ENCODE measurements at regions not wholly inside any gene's neighbourhood (a gene's known extent, or its start where the extent isn't known, plus 50 kb on each side); places are given as distances from the start of the nearest gene placed in this dataset.

DNA sequence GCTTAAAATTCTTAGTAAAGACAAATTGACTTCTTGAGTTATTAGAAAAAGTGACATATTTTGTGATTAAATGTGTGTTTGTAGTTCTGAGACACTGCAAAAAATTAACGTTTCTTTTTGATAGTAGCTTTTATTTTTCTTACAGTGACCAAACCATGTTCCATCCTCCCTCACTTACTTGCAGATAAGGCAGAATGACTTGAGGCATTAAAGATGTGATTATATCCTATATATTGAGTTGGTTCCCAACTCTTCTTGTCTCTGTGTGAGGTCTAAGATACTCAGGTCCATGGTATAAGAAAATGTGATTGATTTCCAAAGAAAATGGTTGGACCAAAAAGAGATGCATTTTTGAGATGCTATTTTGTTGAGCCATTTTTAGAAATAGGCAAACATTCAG lies 238.3 kb upstream of the NR2F2 start:
- H4K20me1 ChIP-seq (ENCODE audit: insufficient read depth, low read length): no peaks in the 10 kb centered on the region
- H3K27ac ChIP-seq (ENCODE audit: extremely low read length, insufficient read depth, low read length): no peak overlapping the region
- ATAC-seq (no peak), FAIRE-seq (no peak), DNase-seq (ENCODE audit: low spot score) (no peak)
- H3K4me1 ChIP-seq (ENCODE audit: insufficient read depth, low read length): no peaks in the 10 kb centered on the region
- TF ChIP-seq, protein P1, sequence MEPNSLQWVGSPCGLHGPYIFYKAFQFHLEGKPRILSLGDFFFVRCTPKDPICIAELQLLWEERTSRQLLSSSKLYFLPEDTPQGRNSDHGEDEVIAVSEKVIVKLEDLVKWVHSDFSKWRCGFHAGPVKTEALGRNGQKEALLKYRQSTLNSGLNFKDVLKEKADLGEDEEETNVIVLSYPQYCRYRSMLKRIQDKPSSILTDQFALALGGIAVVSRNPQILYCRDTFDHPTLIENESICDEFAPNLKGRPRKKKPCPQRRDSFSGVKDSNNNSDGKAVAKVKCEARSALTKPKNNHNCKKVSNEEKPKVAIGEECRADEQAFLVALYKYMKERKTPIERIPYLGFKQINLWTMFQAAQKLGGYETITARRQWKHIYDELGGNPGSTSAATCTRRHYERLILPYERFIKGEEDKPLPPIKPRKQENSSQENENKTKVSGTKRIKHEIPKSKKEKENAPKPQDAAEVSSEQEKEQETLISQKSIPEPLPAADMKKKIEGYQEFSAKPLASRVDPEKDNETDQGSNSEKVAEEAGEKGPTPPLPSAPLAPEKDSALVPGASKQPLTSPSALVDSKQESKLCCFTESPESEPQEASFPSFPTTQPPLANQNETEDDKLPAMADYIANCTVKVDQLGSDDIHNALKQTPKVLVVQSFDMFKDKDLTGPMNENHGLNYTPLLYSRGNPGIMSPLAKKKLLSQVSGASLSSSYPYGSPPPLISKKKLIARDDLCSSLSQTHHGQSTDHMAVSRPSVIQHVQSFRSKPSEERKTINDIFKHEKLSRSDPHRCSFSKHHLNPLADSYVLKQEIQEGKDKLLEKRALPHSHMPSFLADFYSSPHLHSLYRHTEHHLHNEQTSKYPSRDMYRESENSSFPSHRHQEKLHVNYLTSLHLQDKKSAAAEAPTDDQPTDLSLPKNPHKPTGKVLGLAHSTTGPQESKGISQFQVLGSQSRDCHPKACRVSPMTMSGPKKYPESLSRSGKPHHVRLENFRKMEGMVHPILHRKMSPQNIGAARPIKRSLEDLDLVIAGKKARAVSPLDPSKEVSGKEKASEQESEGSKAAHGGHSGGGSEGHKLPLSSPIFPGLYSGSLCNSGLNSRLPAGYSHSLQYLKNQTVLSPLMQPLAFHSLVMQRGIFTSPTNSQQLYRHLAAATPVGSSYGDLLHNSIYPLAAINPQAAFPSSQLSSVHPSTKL (CRISPR knock-in tag; IDR thresholded peaks at IDR 0.05): no peak
- TF ChIP-seq, protein P2, sequence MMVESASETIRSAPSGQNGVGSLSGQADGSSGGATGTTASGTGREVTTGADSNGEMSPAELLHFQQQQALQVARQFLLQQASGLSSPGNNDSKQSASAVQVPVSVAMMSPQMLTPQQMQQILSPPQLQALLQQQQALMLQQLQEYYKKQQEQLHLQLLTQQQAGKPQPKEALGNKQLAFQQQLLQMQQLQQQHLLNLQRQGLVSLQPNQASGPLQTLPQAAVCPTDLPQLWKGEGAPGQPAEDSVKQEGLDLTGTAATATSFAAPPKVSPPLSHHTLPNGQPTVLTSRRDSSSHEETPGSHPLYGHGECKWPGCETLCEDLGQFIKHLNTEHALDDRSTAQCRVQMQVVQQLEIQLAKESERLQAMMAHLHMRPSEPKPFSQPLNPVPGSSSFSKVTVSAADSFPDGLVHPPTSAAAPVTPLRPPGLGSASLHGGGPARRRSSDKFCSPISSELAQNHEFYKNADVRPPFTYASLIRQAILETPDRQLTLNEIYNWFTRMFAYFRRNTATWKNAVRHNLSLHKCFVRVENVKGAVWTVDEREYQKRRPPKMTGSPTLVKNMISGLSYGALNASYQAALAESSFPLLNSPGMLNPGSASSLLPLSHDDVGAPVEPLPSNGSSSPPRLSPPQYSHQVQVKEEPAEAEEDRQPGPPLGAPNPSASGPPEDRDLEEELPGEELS (CRISPR knock-in tag; IDR thresholded peaks at IDR 0.05): no peak
- no peak for TF ChIP-seq ZNF260 (CRISPR knock-in tag; IDR thresholded peaks at IDR 0.05; ENCODE audit: borderline replicate concordance, low read depth)
- TF ChIP-seq, protein P3, sequence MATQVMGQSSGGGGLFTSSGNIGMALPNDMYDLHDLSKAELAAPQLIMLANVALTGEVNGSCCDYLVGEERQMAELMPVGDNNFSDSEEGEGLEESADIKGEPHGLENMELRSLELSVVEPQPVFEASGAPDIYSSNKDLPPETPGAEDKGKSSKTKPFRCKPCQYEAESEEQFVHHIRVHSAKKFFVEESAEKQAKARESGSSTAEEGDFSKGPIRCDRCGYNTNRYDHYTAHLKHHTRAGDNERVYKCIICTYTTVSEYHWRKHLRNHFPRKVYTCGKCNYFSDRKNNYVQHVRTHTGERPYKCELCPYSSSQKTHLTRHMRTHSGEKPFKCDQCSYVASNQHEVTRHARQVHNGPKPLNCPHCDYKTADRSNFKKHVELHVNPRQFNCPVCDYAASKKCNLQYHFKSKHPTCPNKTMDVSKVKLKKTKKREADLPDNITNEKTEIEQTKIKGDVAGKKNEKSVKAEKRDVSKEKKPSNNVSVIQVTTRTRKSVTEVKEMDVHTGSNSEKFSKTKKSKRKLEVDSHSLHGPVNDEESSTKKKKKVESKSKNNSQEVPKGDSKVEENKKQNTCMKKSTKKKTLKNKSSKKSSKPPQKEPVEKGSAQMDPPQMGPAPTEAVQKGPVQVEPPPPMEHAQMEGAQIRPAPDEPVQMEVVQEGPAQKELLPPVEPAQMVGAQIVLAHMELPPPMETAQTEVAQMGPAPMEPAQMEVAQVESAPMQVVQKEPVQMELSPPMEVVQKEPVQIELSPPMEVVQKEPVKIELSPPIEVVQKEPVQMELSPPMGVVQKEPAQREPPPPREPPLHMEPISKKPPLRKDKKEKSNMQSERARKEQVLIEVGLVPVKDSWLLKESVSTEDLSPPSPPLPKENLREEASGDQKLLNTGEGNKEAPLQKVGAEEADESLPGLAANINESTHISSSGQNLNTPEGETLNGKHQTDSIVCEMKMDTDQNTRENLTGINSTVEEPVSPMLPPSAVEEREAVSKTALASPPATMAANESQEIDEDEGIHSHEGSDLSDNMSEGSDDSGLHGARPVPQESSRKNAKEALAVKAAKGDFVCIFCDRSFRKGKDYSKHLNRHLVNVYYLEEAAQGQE (IDR thresholded peaks at IDR 0.05; ENCODE audit: borderline replicate concordance in 1 of 2, low read depth in 1 of 2, low read length in 2 of 2): no peak
- TF ChIP-seq NR2C2 (CRISPR knock-in tag; IDR thresholded peaks at IDR 0.05; ENCODE audit: borderline replicate concordance): no peak
- TF ChIP-seq ZFP90 (CRISPR knock-in tag; IDR thresholded peaks at IDR 0.05; ENCODE audit: borderline replicate concordance): no peak
- no peak for TF ChIP-seq NAIF1 (CRISPR knock-in tag; IDR thresholded peaks at IDR 0.05; ENCODE audit: borderline replicate concordance)
- TF ChIP-seq NFATC3 (CRISPR knock-in tag; IDR thresholded peaks at IDR 0.05): no peak
- TF ChIP-seq TAF15 (IDR thresholded peaks at IDR 0.05; ENCODE audit: low read depth, low read length, poor library complexity, severe bottlenecking): no peak
- TF ChIP-seq HNRNPL (IDR thresholded peaks at IDR 0.05; ENCODE audit: low read depth, low read length): no peak
- TF ChIP-seq RELA (CRISPR knock-in tag; IDR thresholded peaks at IDR 0.05): no peak
- TF ChIP-seq PHF21A (CRISPR knock-in tag; IDR thresholded peaks at IDR 0.05): no peak
- no peak for TF ChIP-seq ZNF552 (CRISPR knock-in tag; IDR thresholded peaks at IDR 0.05; ENCODE audit: borderline replicate concordance)
- ChIA-PET CTCF (ENCODE audit: low intra/inter-chr PET ratio, low total read pairs) (no interaction called here), POLR2A (no interaction called here)
- no peaks in the 10 kb centered on the region for H3K9me3 ChIP-seq (ENCODE audit: low read length)
- H3K27me3 ChIP-seq (ENCODE audit: control insufficient read depth in 1 of 2, insufficient read depth in 2 of 2, low read length in 2 of 2): no peaks in the 10 kb centered on the region; a peak in 1 of 5 replicates
- intact Hi-C loops (cut with micrococcal nuclease; ENCODE audit: unreplicated experiment): no loop called here
- no peak overlapping the region for H3K4me2 ChIP-seq (ENCODE audit: low read depth, low read length)
- no peaks in the 10 kb centered on the region for H3K79me2 ChIP-seq (ENCODE audit: insufficient read depth, low read length)
- H2AFZ ChIP-seq (ENCODE audit: low read length): no peak overlapping the region
- WGBS (ENCODE audit: low lambda C conversion rate): 5% methylated on average over 1 of the region's 1 CpG
- H3K9ac ChIP-seq (ENCODE audit: insufficient read depth, low read depth, low read length): no peak overlapping the region
- in situ Hi-C loops (cut with HindIII; ENCODE audit: extremely low pct_ligation_motif_present, low pct_unique_long_range_greater_than_20kb): no loop called here
- no peaks in the 10 kb centered on the region for H3K36me3 ChIP-seq (replicated peaks in 1 of 2; ENCODE audit: control insufficient read depth in 1 of 2, insufficient read depth in 2 of 2, low read length in 2 of 2)
- no TSS peak for BruUV-seq (replicated peaks)
- H3K4me3 ChIP-seq (replicated peaks in 1 of 3; ENCODE audit: insufficient read depth in 1 of 3, low read depth in 2 of 3, low read length in 3 of 3): no peak overlapping the region
